ENCODE measurements at regions not wholly inside any gene's neighbourhood (a gene's known extent, or its start where the extent isn't known, plus 50 kb on each side); places are given as distances from the start of the nearest gene placed in this dataset.

- Mint-ChIP-seq H3K9me3 (peaks cover 6% of the 10 kb centered on the region), H3K36me3 (peaks cover 4% of the 10 kb centered on the region), H3K27me3 (peaks cover 3% of the 10 kb centered on the region), H3K4me3 (no peak overlapping the region), H3K4me1 (ENCODE audit: unreplicated experiment) (no peaks in the 10 kb centered on the region), H3K27ac (no peak overlapping the region)
- DNase-seq (ENCODE audit: extremely low spot score, unreplicated experiment): no peak
- no peak for TF ChIP-seq CTCF (conservative IDR thresholded peaks at IDR 0.05)
Observed at GRCh38 chr3:78281381-78281780, 1241.5 kb downstream of the ROBO2 start.

- Mint-ChIP-seq H3K4me3 (no peak overlapping the region), H3K27me3 (peaks cover 3% of the 10 kb centered on the region), H3K36me3 (peaks cover 4% of the 10 kb centered on the region), H3K4me1 (ENCODE audit: unreplicated experiment) (no peaks in the 10 kb centered on the region), H3K9me3 (peaks cover 6% of the 10 kb centered on the region), H3K27ac (no peak overlapping the region)
- no peak for DNase-seq (ENCODE audit: extremely low spot score, unreplicated experiment)
- peak; percentile 49 for TF ChIP-seq CTCF (conservative IDR thresholded peaks at IDR 0.05)
Observed at GRCh38 chr3:78283994-78284393, 1244.1 kb downstream of the ROBO2 start.

- no peak overlapping the region for H3K4me3 Mint-ChIP-seq
- no peaks in the 10 kb centered on the region for H3K4me1 Mint-ChIP-seq (ENCODE audit: unreplicated experiment)
- no peak for DNase-seq (ENCODE audit: extremely low spot score, unreplicated experiment)
- peaks cover 6% of the 10 kb centered on the region for H3K9me3 Mint-ChIP-seq
- peaks cover 4% of the 10 kb centered on the region for H3K36me3 Mint-ChIP-seq
- peaks cover 3% of the 10 kb centered on the region for H3K27me3 Mint-ChIP-seq
- no peak overlapping the region for H3K27ac Mint-ChIP-seq
- no peak for TF ChIP-seq CTCF (conservative IDR thresholded peaks at IDR 0.05)
Observed at GRCh38 chr3:78285032-78285728, 1245.3 kb downstream of the ROBO2 start.

- Mint-ChIP-seq H3K9me3 (peaks cover 6% of the 10 kb centered on the region), H3K36me3 (peaks cover 4% of the 10 kb centered on the region), H3K4me3 (no peak overlapping the region), H3K27me3 (peaks cover 3% of the 10 kb centered on the region), H3K4me1 (ENCODE audit: unreplicated experiment) (no peaks in the 10 kb centered on the region), H3K27ac (no peak overlapping the region)
- no peak for TF ChIP-seq CTCF (conservative IDR thresholded peaks at IDR 0.05)
- no peak for DNase-seq (ENCODE audit: extremely low spot score, unreplicated experiment)
Observed at GRCh38 chr3:78287085-78287484, 1247.2 kb downstream of the ROBO2 start.

- H3K27me3 Mint-ChIP-seq: peaks cover 4% of the 10 kb centered on the region
- no peak for TF ChIP-seq CTCF (conservative IDR thresholded peaks at IDR 0.05)
- H3K4me1 Mint-ChIP-seq (ENCODE audit: unreplicated experiment): peaks cover 4% of the 10 kb centered on the region
- no peak overlapping the region for H3K27ac Mint-ChIP-seq
- H3K4me3 Mint-ChIP-seq: no peak overlapping the region
- no peaks in the 10 kb centered on the region for H3K36me3 Mint-ChIP-seq
- no peak for DNase-seq (ENCODE audit: extremely low spot score, unreplicated experiment)
- H3K9me3 Mint-ChIP-seq: no peaks in the 10 kb centered on the region
Observed at GRCh38 chr3:78293284-78293683, 1253.4 kb downstream of the ROBO2 start.
